Sigmoid colon (tissue), 6 donors: ENCODE measurements at regions not wholly inside any gene's neighbourhood (a gene's known extent, or its start where the extent isn't known, plus 50 kb on each side); places are given as distances from the start of the nearest gene placed in this dataset.

ENCODE experiments used
- DNase-seq: peaks from one replicate; pipeline ENCODE4 v3.0.0-alpha.2; 2019
- H3K27ac ChIP-seq, 4 donors: fragments of 200-600 bp; sonication (generic); one replicate each; pipeline ENCODE4 v1.5.1; 2016 to 2019; ENCODE audit warnings: mild to moderate bottlenecking in 1 of 4
- H3K27me3 ChIP-seq, 3 donors: fragments of 200-600 bp; sonication (generic); one replicate each; pipeline ENCODE4 v1.5.1; 2019; ENCODE audit warnings: mild to moderate bottlenecking in 1 of 3
- H3K36me3 ChIP-seq, 4 donors: fragments of 200-600 bp; sonication (generic); one replicate each; pipeline ENCODE4 v1.5.1; 2016 to 2019
- H3K4me1 ChIP-seq, 4 donors: fragments of 200-600 bp; sonication (generic); one replicate each; pipeline ENCODE4 v1.5.1; 2017 to 2019
- H3K4me3 ChIP-seq, 4 donors: fragments of 200-600 bp; sonication (generic); one replicate each; pipeline ENCODE4 v1.5.1; 2017 to 2019; ENCODE audit warnings: mild to moderate bottlenecking in 2 of 4, moderate library complexity in 1 of 4
- H3K9me3 ChIP-seq, 4 donors: fragments of 200-600 bp in 3 of 4; sonication (generic) in 3 of 4; one replicate each; pipeline versions ENCODE4 v1.5.1 to v1.6.1; 2013 to 2019
- EP300 ChIP-seq, 4 donors: sonication (generic); formaldehyde crosslinking; IDR thresholded peaks; one replicate each; pipeline ENCODE4 v1.6.1; 2017; ENCODE audit warnings: antibody characterized with exemption in 4 of 4
- POLR2A ChIP-seq, 2 donors: fragments of 450-650 bp; IDR thresholded peaks; one replicate each; pipeline ENCODE4 v1.6.1; 2016; ENCODE audit warnings: antibody characterized with exemption in 2 of 2, mild to moderate bottlenecking in 2 of 2, moderate library complexity in 2 of 2
- POLR2AphosphoS5 ChIP-seq, 4 donors: sonication (generic); formaldehyde crosslinking; IDR thresholded peaks; one replicate each; pipeline ENCODE4 v1.6.1; 2017; ENCODE audit warnings: antibody characterized with exemption in 4 of 4
- WGBS, 2 donors: extraction: QIAGEN DNeasy Blood & Tissue Kit; methylation state at CpG; one replicate each; pipeline ENCODE4 v1.1.7; 2013; 5-methylcytosine and 5-hydroxymethylcytosine counted together
- intact Hi-C: fragments of 100-400 bp; cut with DNase I; formaldehyde crosslinking; loops from one replicate; pipeline ENCODE4 v1.15.1; 2023
- TF ChIP-seq, protein P1 (sequence below), 4 experiments: fragments of 450-650 bp in 3 of 4; fragments of 200-600 bp in 1 of 4; IDR thresholded peaks; one replicate each; pipeline ENCODE4 v1.5.1; 2016 to 2019; ENCODE audit warnings: antibody characterized with exemption in 4 of 4, mild to moderate bottlenecking in 3 of 4, moderate library complexity in 2 of 4
- donor health status: healthy with polysubstance abuse.
- donor health status: healthy.

DNA sequence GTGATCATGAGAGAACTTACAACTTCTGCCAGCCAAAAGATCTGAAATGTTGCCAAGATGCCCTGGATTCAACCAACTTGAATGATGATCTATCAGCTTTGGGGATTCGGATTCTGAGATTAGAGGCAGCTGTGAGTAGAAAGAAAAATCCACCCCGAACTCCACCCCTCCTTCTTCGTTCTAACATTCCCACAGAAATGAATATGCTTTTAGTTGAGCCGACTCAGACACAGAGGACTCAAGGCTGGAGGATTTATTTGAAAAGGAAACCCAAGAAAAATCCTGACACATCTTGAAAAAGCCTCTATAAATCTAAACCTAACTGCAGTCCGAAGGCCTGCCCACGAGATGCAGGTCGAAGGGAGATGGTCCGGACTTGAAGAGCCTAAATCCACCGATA lies 275.0 kb downstream of the GAS1 start:
- no peaks in the 10 kb centered on the region for H3K27me3 ChIP-seq
- WGBS, 2 donors = 79% methylated on average over 9 of the region's 9 CpGs
- intact Hi-C loops = no loop called here
- peaks cover 0 to 13% (median 5%) of the 10 kb centered on the region in 4 donors for H3K4me1 ChIP-seq
- H3K9me3 ChIP-seq = no peaks in the 10 kb centered on the region
- DNase-seq = no peak
- H3K4me3 ChIP-seq = no peak overlapping the region
- H3K27ac ChIP-seq = no peak overlapping the region
- H3K36me3 ChIP-seq = no peaks in the 10 kb centered on the region
- TF ChIP-seq, protein P1, sequence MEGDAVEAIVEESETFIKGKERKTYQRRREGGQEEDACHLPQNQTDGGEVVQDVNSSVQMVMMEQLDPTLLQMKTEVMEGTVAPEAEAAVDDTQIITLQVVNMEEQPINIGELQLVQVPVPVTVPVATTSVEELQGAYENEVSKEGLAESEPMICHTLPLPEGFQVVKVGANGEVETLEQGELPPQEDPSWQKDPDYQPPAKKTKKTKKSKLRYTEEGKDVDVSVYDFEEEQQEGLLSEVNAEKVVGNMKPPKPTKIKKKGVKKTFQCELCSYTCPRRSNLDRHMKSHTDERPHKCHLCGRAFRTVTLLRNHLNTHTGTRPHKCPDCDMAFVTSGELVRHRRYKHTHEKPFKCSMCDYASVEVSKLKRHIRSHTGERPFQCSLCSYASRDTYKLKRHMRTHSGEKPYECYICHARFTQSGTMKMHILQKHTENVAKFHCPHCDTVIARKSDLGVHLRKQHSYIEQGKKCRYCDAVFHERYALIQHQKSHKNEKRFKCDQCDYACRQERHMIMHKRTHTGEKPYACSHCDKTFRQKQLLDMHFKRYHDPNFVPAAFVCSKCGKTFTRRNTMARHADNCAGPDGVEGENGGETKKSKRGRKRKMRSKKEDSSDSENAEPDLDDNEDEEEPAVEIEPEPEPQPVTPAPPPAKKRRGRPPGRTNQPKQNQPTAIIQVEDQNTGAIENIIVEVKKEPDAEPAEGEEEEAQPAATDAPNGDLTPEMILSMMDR (IDR thresholded peaks at IDR 0.05) = no peak
- TF ChIP-seq EP300 (IDR thresholded peaks at IDR 0.05) (no peak), POLR2AphosphoS5 (IDR thresholded peaks at IDR 0.05) (no peak), POLR2A (IDR thresholded peaks at IDR 0.05) (no peak)

DNA sequence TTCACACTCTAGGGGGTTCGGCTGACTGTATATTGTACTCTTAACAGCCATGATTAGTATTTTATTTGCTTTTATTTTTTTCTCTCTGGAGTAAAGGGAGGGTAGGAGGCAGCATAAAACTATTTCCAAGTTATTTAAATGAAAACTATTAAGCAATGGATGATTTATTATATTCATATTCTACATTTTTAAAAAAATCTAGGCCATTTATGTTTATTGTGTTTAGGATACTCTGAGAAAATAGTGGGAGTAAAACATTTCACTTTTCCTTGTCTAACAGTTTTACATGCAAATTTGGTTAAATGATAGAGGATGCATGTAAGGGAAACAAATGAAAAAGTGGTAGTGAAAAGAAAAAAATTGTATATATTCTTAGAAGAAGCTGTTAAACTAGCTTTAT lies 276.3 kb downstream of the GAS1 start:
- 87 to 90% methylated on average over 1 of the region's 1 CpG for WGBS, 2 donors
- H3K27ac ChIP-seq = no peak overlapping the region
- TF ChIP-seq, protein P1 (IDR thresholded peaks at IDR 0.05) = no peak
- no peak for TF ChIP-seq POLR2A (IDR thresholded peaks at IDR 0.05)
- no peak for TF ChIP-seq EP300 (IDR thresholded peaks at IDR 0.05)
- TF ChIP-seq POLR2AphosphoS5 (IDR thresholded peaks at IDR 0.05) = no peak

DNA sequence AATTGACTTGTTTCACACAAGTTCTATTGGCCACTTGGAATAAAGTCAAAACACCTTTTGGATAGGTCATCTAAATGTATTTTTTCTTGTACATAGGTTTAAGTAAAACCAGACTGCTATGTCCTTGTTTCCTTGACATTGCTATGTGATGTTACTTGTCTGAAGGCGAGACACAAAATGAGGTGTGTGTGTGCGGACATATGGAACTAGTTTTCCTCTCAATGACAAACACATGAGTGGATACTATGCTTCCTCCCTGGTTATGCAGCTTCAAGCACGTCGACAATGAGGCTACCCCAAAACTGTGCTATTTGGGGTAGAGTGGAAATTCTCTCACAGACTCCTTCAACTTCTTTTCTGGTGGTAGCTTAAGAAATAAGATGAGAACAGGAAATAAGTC lies 276.8 kb downstream of the GAS1 start:
- no peak for DNase-seq
- H3K4me1 ChIP-seq = peaks cover 0 to 11% (median 5%) of the 10 kb centered on the region in 4 donors
- no peaks in the 10 kb centered on the region for H3K36me3 ChIP-seq
- no peaks in the 10 kb centered on the region for H3K27me3 ChIP-seq
- no peak overlapping the region for H3K27ac ChIP-seq
- H3K9me3 ChIP-seq = no peaks in the 10 kb centered on the region
- no peak overlapping the region for H3K4me3 ChIP-seq
- 95 to 97% methylated on average over 4 of the region's 4 CpGs for WGBS, 2 donors
- TF ChIP-seq POLR2A (IDR thresholded peaks at IDR 0.05) = no peak
- TF ChIP-seq EP300 (IDR thresholded peaks at IDR 0.05) = no peak
- TF ChIP-seq POLR2AphosphoS5 (IDR thresholded peaks at IDR 0.05) = no peak
- TF ChIP-seq, protein P1 (IDR thresholded peaks at IDR 0.05) = no peak
- intact Hi-C loops = no loop called here

More for the DNA sequence above, 276.3 kb downstream of the GAS1 start:
- no peak for DNase-seq
- Histone ChIP-seq H3K4me1 (peaks cover 0 to 13% (median 5%) of the 10 kb centered on the region in 4 donors), H3K9me3 (no peaks in the 10 kb centered on the region), H3K36me3 (no peaks in the 10 kb centered on the region), H3K27me3 (no peaks in the 10 kb centered on the region), H3K4me3 (no peak overlapping the region)
- intact Hi-C loops = no loop called here

DNA sequence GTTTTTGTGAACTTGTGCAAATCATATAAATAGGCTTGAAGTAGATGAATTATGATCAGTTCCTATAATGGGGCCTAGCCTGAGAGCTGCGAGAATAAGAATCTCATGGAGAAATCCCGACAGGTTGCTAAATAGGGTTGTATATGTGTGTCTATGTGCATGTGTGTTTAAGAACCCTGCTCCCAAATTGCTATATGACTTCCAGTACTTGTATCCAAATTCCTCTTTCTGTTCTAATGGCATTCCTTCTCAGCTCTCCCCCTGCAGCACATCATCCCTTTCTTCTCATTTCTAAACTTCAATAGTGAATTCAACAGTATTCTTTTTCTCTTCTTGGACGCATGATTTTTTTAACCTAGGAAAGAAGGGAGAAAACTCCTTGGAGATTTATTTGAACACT lies 277.2 kb downstream of the GAS1 start:
- H3K9me3 ChIP-seq = no peaks in the 10 kb centered on the region
- TF ChIP-seq, protein P1 (IDR thresholded peaks at IDR 0.05) = no peak
- no peak for TF ChIP-seq POLR2A (IDR thresholded peaks at IDR 0.05)
- TF ChIP-seq POLR2AphosphoS5 (IDR thresholded peaks at IDR 0.05) = no peak
- TF ChIP-seq EP300 (IDR thresholded peaks at IDR 0.05) = no peak
- DNase-seq = no peak
- intact Hi-C loops = no loop called here
- H3K4me1 ChIP-seq = peaks cover 0 to 7% (median 3%) of the 10 kb centered on the region in 4 donors
- H3K4me3 ChIP-seq = no peak overlapping the region
- no peaks in the 10 kb centered on the region for H3K36me3 ChIP-seq
- no peak overlapping the region for H3K27ac ChIP-seq
- no peaks in the 10 kb centered on the region for H3K27me3 ChIP-seq
- WGBS, 2 donors = 90 to 93% methylated on average over 3 of the region's 3 CpGs

DNA sequence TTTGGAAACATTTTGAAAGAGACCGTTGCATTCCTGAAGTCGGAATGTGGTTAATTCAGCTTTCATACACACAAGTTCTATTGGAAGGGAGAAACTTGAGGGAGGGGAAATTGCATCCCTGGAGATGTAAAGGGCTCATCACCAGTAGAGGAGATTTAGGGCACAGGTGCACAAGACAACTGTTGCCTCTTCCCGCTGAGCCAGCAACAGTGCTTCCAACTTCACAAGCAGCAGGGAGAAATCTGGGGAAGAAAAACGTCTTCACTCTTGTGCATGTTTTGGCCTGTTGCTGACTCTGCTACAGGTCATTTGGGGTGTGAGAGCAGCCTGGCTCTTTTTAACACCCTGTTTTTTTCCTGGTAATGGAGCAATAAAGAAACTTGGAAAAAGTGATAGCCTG lies 277.9 kb downstream of the GAS1 start:
- Histone ChIP-seq H3K27ac (no peak overlapping the region), H3K27me3 (no peaks in the 10 kb centered on the region), H3K4me3 (no peak overlapping the region), H3K9me3 (no peaks in the 10 kb centered on the region), H3K4me1 (peaks cover 0 to under 1% (median 0%) of the 10 kb centered on the region in 4 donors), H3K36me3 (no peaks in the 10 kb centered on the region)
- TF ChIP-seq, protein P1 (IDR thresholded peaks at IDR 0.05) = no peak
- no peak for TF ChIP-seq EP300 (IDR thresholded peaks at IDR 0.05)
- TF ChIP-seq POLR2A (IDR thresholded peaks at IDR 0.05) = no peak
- no peak for TF ChIP-seq POLR2AphosphoS5 (IDR thresholded peaks at IDR 0.05)
- DNase-seq = no peak
- 59 to 76% methylated on average over 4 of the region's 4 CpGs for WGBS, 2 donors
- intact Hi-C loops = no loop called here
